ENCODE measurements at regions not wholly inside any gene's neighbourhood (a gene's known extent, or its start where the extent isn't known, plus 50 kb on each side); places are given as distances from the start of the nearest gene placed in this dataset.

DNA sequence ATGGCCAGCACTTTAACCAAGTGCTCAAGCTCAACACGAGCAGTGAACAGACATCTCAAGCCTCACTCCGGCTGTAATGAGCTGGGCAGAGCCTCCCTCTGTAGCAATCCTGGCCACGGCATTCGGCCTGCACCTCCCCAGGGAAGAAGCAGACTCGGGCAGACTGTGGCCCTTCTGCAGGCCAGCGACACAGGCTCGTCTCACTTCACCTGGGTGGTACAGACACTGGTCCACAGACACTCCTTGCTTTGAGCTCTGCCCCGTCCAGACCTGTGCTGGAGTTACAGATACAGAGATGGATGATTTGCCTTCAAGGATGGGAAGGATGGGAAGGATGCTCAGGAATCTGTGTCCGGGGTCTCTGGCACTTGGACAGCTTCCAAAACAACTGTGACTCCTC lies 300.9 kb downstream of the PREX1 start:
- H3K36me3 Mint-ChIP-seq (ENCODE audit: low read depth): no peaks in the 10 kb centered on the region
- no peaks in the 10 kb centered on the region for H3K9me3 Mint-ChIP-seq
- Histone ChIP-seq H3K4me3 (ENCODE audit: low read length) (no peak overlapping the region), H3K27me3 (ENCODE audit: control insufficient read depth, insufficient read depth, low read length, poor library complexity, severe bottlenecking) (no peaks in the 10 kb centered on the region), H3K4me1 (ENCODE audit: control insufficient read depth, insufficient read depth, low read length) (no peaks in the 10 kb centered on the region), H3K9me3 (ENCODE audit: control insufficient read depth, low read length) (no peaks in the 10 kb centered on the region), H3K9ac (ENCODE audit: extremely low read depth, low read length, poor library complexity, severe bottlenecking) (no peak overlapping the region), H3K36me3 (ENCODE audit: control insufficient read depth, insufficient read depth, low read length) (no peaks in the 10 kb centered on the region), H3K27ac (ENCODE audit: low read depth, low read length) (no peak overlapping the region)
- H3K27me3 Mint-ChIP-seq (ENCODE audit: insufficient read depth): no peaks in the 10 kb centered on the region
- DNase-seq: no peak
- 87 to 90% methylated on average over 9 of the region's 9 CpGs for WGBS, 2 experiments (ENCODE audit: insufficient coverage in 1 of 2, insufficient read length in 1 of 2)
- H3K27ac Mint-ChIP-seq: no peak overlapping the region
- no peak overlapping the region for H3K4me3 Mint-ChIP-seq
- TF ChIP-seq, protein P1, sequence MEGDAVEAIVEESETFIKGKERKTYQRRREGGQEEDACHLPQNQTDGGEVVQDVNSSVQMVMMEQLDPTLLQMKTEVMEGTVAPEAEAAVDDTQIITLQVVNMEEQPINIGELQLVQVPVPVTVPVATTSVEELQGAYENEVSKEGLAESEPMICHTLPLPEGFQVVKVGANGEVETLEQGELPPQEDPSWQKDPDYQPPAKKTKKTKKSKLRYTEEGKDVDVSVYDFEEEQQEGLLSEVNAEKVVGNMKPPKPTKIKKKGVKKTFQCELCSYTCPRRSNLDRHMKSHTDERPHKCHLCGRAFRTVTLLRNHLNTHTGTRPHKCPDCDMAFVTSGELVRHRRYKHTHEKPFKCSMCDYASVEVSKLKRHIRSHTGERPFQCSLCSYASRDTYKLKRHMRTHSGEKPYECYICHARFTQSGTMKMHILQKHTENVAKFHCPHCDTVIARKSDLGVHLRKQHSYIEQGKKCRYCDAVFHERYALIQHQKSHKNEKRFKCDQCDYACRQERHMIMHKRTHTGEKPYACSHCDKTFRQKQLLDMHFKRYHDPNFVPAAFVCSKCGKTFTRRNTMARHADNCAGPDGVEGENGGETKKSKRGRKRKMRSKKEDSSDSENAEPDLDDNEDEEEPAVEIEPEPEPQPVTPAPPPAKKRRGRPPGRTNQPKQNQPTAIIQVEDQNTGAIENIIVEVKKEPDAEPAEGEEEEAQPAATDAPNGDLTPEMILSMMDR (conservative IDR thresholded peaks at IDR 0.05): no peak
- no peaks in the 10 kb centered on the region for H3K4me1 Mint-ChIP-seq

DNA sequence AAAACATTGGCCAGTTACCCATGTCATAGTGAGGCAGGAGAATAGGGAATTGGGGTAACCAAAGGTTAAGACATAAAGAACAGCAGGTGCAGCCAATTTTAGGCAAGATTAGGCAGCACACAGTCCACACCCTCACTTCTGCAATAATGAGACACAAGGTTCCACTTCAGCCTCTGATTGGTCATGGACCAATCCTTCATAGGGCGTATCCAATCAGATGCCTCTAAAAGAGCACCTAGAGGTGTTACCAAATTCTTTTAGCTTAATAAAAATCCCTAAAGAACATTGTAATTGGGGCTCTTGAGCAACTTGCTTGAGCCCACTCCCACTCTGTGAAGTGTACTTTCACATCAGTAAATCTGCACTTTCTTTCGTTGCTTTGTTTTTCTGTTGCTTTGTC lies 302.4 kb downstream of the PREX1 start:
- Histone ChIP-seq H3K4me3 (ENCODE audit: low read length) (no peak overlapping the region), H3K4me1 (ENCODE audit: control insufficient read depth, insufficient read depth, low read length) (no peaks in the 10 kb centered on the region), H3K27me3 (ENCODE audit: control insufficient read depth, insufficient read depth, low read length, poor library complexity, severe bottlenecking) (no peaks in the 10 kb centered on the region), H3K27ac (ENCODE audit: low read depth, low read length) (no peak overlapping the region), H3K9me3 (ENCODE audit: control insufficient read depth, low read length) (no peaks in the 10 kb centered on the region), H3K9ac (ENCODE audit: extremely low read depth, low read length, poor library complexity, severe bottlenecking) (no peak overlapping the region), H3K36me3 (ENCODE audit: control insufficient read depth, insufficient read depth, low read length) (no peaks in the 10 kb centered on the region)
- no peaks in the 10 kb centered on the region for H3K36me3 Mint-ChIP-seq (ENCODE audit: low read depth)
- DNase-seq: no peak
- no peaks in the 10 kb centered on the region for H3K27me3 Mint-ChIP-seq (ENCODE audit: insufficient read depth)
- no peak overlapping the region for H3K27ac Mint-ChIP-seq
- H3K4me3 Mint-ChIP-seq: no peak overlapping the region
- 81 to 86% methylated on average over 1 to 2 of the region's 2 CpGs for WGBS, 2 experiments (ENCODE audit: insufficient coverage in 1 of 2, insufficient read length in 1 of 2)
- TF ChIP-seq, protein P1 (conservative IDR thresholded peaks at IDR 0.05): no peak
- no peaks in the 10 kb centered on the region for H3K9me3 Mint-ChIP-seq
- no peaks in the 10 kb centered on the region for H3K4me1 Mint-ChIP-seq

DNA sequence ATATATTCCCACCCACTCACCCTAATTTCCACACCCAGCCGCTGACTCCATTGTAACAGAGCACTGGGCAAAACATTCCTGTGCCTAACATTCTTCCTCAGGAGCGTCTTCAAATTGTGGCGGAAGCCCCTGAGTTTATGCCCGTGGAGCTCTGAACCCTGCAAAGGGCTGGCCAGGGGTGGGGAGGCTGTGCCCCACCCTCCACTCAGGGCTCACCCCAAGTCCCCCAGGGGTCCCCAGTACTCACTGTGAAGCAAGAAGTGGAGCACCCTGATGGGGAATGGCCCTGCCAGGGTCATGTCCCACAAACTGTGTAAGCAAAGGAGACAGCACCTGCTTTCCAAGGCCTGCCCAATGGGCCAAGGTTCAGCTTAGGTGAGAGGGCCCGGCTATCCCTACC lies 303.2 kb downstream of the PREX1 start:
- H3K36me3 ChIP-seq (ENCODE audit: control insufficient read depth, insufficient read depth, low read length): no peaks in the 10 kb centered on the region
- Mint-ChIP-seq H3K4me1 (no peaks in the 10 kb centered on the region), H3K27me3 (ENCODE audit: insufficient read depth) (no peaks in the 10 kb centered on the region), H3K27ac (no peak overlapping the region), H3K36me3 (ENCODE audit: low read depth) (no peaks in the 10 kb centered on the region), H3K9me3 (no peaks in the 10 kb centered on the region), H3K4me3 (no peak overlapping the region)
- H3K9me3 ChIP-seq (ENCODE audit: control insufficient read depth, low read length): no peaks in the 10 kb centered on the region
- TF ChIP-seq, protein P1 (conservative IDR thresholded peaks at IDR 0.05): no peak
- no peak for DNase-seq
- H3K27ac ChIP-seq (ENCODE audit: low read depth, low read length): no peak overlapping the region
- H3K27me3 ChIP-seq (ENCODE audit: control insufficient read depth, insufficient read depth, low read length, poor library complexity, severe bottlenecking): no peaks in the 10 kb centered on the region
- no peak overlapping the region for H3K9ac ChIP-seq (ENCODE audit: extremely low read depth, low read length, poor library complexity, severe bottlenecking)
- H3K4me3 ChIP-seq (ENCODE audit: low read length): no peak overlapping the region
- WGBS, 2 experiments (ENCODE audit: insufficient coverage in 1 of 2, insufficient read length in 1 of 2): 95 to 100% methylated on average over 2 to 5 of the region's 5 CpGs
- H3K4me1 ChIP-seq (ENCODE audit: control insufficient read depth, insufficient read depth, low read length): no peaks in the 10 kb centered on the region
